PC-9 (cell line): ENCODE measurements at regions not wholly inside any gene's neighbourhood (a gene's known extent, or its start where the extent isn't known, plus 50 kb on each side); places are given as distances from the start of the nearest gene placed in this dataset.

Source experiments
- BruUV-seq: library from RNA; stranded (reverse); fragments of 400-500 nt; replicated peaks from 2 replicates; lab custom pipeline; 2021; lab: Mats Ljungman, UMichigan
- CTCF ChIA-PET: fragments of 300-600 bp; sonication (Branson Sonifier 250); formaldehyde crosslinking; loops from one replicate; lab custom pipeline; 2022; ENCODE audit warnings: antibody characterized with exemption; lab: Charles Lee
- POLR2A ChIA-PET: fragments of 300-600 bp; sonication (Branson Sonifier 250); formaldehyde crosslinking; loops from one replicate; lab custom pipeline; 2022; ENCODE audit warnings: antibody characterized with exemption; ENCODE audit not compliant: unreplicated experiment; lab: Charles Lee
- DNase-seq, 2 experiments: peaks; one replicate each; pipeline versions ENCODE4 v3.0.0 to v3.0.0-alpha.2; 2015 to 2022; ENCODE audit warnings: mixed read lengths in 1 of 2
- H2AFZ ChIP-seq: fragments of 200-600 bp; sonication (generic); 2 replicates; pipeline ENCODE4 v1.8.1; 2017; ENCODE audit warnings: antibody characterized with exemption
- H3F3A ChIP-seq: fragments of 200-600 bp; sonication (generic); 2 replicates; pipeline ENCODE4 v1.8.1; 2017; ENCODE audit warnings: antibody characterized with exemption, mild to moderate bottlenecking, low read depth; ENCODE audit not compliant: insufficient read depth
- H3K27ac ChIP-seq: fragments of 200-600 bp; sonication (generic); 2 replicates; pipeline ENCODE4 v1.6.1; 2016; ENCODE audit warnings: mixed run types
- H3K27me3 ChIP-seq: fragments of 200-600 bp; sonication (generic); 2 replicates; pipeline ENCODE4 v1.6.1; 2016; ENCODE audit warnings: low read depth, mixed run types; ENCODE audit not compliant: insufficient read depth
- H3K36me3 ChIP-seq: fragments of 200-600 bp; sonication (generic); 2 replicates; pipeline ENCODE4 v1.6.1; 2016; ENCODE audit warnings: low read depth, mixed run types
- H3K4me1 ChIP-seq: fragments of 200-600 bp; sonication (generic); replicated peaks from 2 replicates; pipeline ENCODE4 v1.6.1; 2016; ENCODE audit warnings: mixed run types; ENCODE audit not compliant: insufficient read depth
- H3K4me2 ChIP-seq: fragments of 200-600 bp; sonication (generic); 2 replicates; pipeline ENCODE4 v1.6.1; 2017; ENCODE audit warnings: mixed run types
- H3K4me3 ChIP-seq: fragments of 200-600 bp; sonication (generic); 2 replicates; pipeline ENCODE4 v1.6.1; 2016; ENCODE audit warnings: mixed run types
- H3K79me2 ChIP-seq: fragments of 200-600 bp; sonication (generic); 2 replicates; pipeline ENCODE4 v1.6.1; 2017; ENCODE audit warnings: low read depth, mixed run types
- H3K9me2 ChIP-seq: fragments of 200-600 bp; sonication (generic); 2 replicates; pipeline ENCODE4 v1.8.1; 2017; ENCODE audit warnings: mild to moderate bottlenecking; ENCODE audit not compliant: insufficient read depth
- H3K9me3 ChIP-seq: fragments of 200-600 bp; sonication (generic); 2 replicates; pipeline ENCODE4 v1.8.1; 2016; ENCODE audit warnings: low read depth; ENCODE audit not compliant: insufficient read depth
- H4K20me1 ChIP-seq: fragments of 200-600 bp; sonication (generic); 2 replicates; pipeline ENCODE4 v1.8.1; 2017; ENCODE audit not compliant: insufficient read depth
- EZH2 ChIP-seq: fragments of 200-600 bp; sonication (generic); IDR thresholded peaks from 2 replicates; pipeline ENCODE4 v1.8.0; 2017; ENCODE audit warnings: antibody characterized with exemption, low read depth
- intact Hi-C: fragments of 100-400 bp; cut with micrococcal nuclease; formaldehyde crosslinking; loops from one replicate; pipeline ENCODE4 v1.10.0; 2022; ENCODE audit not compliant: unreplicated experiment
- TF ChIP-seq, protein P1 (sequence below): fragments of 200-600 bp; sonication (generic); conservative IDR thresholded peaks from 2 replicates; pipeline ENCODE4 v1.6.1; 2017; ENCODE audit warnings: mixed run types, antibody characterized with exemption, mild to moderate bottlenecking, moderate library complexity

DNA sequence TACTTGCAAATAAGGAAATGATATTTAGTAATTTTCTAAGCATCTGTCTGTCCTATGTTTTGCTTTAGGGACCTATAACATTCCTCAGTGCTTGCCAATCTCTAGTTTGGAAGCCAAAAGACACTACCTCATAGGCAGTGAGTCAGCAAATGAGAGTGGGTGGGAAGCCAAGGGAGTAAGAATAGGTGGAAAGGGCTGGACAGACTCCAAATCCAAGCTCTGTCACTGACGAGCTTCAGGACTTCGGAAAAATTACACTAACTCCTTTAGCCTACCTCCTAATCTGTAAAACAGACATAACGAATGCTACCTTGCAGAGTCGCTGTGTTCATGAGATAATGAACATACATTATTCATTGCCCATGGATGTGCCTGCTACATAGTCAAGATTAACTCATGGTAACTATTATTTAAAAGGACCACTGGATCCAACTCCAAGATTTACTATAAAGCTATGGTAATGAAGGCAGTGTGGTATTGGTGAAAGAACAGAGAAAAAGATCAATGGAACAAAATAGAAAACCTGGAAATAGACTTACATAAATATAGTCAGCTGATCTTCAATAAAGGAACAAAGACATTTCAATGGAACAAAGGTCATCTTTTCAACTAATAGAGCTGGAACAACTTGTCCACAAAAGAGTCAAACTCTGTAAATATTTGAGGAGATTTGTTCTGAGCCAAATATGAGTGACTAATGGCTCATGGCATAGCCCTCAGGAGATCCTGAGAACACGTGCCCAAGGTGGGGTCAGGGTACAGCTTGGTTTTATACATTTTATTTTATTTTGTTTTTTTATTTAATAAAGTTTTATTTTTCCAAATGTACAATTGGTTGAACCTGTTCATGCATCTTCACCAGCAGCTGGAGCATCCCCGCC, 64.1 kb downstream of the FAM50B start:
- DNase-seq: peak; percentile 74 to 95
- intact Hi-C loops: loop anchor here (1.0 to 2.0 kb wide), 3 partner anchors 25 to 64 kb away; partner anchors contain the start of gene FAM50B

DNA sequence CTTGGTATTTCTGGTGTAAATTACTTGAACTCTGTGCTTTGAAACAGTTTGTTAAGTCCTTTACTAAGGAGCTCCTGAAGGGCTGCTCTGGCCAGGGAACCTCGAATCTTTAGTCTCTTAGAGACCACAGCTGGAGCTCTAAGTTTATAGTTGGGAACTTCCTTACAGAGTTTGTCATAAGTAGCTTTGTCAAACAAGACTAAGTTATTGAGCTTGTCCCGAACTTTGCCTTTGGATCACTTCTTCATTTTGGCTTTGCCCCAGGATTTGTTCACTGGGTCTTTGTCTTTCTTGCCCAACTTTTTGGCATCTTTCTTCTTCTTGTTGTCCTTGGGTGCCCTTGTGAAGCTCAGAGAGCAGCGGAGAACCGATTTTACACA, 64.8 kb downstream of the FAM50B start:
- Histone ChIP-seq H3K36me3 (no peaks in the 10 kb centered on the region), H3K9me2 (no peaks in the 10 kb centered on the region), H3K4me2 (peak overlapping the region; percentile 94), H3K4me1 (peaks cover 52% of the 10 kb centered on the region), H2AFZ (no peak overlapping the region), H3F3A (peaks cover 33% of the 10 kb centered on the region), H3K79me2 (no peaks in the 10 kb centered on the region), H3K27me3 (no peaks in the 10 kb centered on the region), H3K4me3 (no peak overlapping the region), H3K27ac (peak overlapping the region; percentile 100), H3K9me3 (peaks cover 3% of the 10 kb centered on the region; the same call in 1 of the 2 replicates), H4K20me1 (no peaks in the 10 kb centered on the region)
- DNase-seq: peak in 1 of 2 experiments; percentile 51
- ChIA-PET POLR2A (interaction anchor here (0.7 to 0.9 kb wide), 2 partner anchors 67 to 88 kb away, joined by 5 to 9 read pairs; no protein-coding TSS in a partner anchor), CTCF (interaction anchor here (0.8 to 2.7 kb wide), 4 partner anchors 19 to 65 kb away, joined by 3 to 12 read pairs (median 7); partner anchors contain the start of gene FAM50B)
- BruUV-seq: no TSS peak
- intact Hi-C loops: loop anchor here (1.0 to 2.0 kb wide), 3 partner anchors 26 to 65 kb away; partner anchors contain the start of gene FAM50B
- TF ChIP-seq, protein P1, sequence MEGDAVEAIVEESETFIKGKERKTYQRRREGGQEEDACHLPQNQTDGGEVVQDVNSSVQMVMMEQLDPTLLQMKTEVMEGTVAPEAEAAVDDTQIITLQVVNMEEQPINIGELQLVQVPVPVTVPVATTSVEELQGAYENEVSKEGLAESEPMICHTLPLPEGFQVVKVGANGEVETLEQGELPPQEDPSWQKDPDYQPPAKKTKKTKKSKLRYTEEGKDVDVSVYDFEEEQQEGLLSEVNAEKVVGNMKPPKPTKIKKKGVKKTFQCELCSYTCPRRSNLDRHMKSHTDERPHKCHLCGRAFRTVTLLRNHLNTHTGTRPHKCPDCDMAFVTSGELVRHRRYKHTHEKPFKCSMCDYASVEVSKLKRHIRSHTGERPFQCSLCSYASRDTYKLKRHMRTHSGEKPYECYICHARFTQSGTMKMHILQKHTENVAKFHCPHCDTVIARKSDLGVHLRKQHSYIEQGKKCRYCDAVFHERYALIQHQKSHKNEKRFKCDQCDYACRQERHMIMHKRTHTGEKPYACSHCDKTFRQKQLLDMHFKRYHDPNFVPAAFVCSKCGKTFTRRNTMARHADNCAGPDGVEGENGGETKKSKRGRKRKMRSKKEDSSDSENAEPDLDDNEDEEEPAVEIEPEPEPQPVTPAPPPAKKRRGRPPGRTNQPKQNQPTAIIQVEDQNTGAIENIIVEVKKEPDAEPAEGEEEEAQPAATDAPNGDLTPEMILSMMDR: no peak
- TF ChIP-seq EZH2: no peak

More for the DNA sequence above, 64.1 kb downstream of the FAM50B start:
- CTCF ChIA-PET: interaction anchor here (0.8 to 2.7 kb wide), 4 partner anchors 20 to 65 kb away, joined by 3 to 12 read pairs (median 7); partner anchors contain the start of gene FAM50B
- H3K27me3 ChIP-seq: no peaks in the 10 kb centered on the region
- TF ChIP-seq EZH2: no peak
- TF ChIP-seq, protein P1: no peak
- BruUV-seq: TSS peak; percentile 92
- peak overlapping the region; percentile 49; the same call in 1 of the 2 replicates for H3K4me3 ChIP-seq
- no peaks in the 10 kb centered on the region for H4K20me1 ChIP-seq
- H3K4me1 ChIP-seq: peaks cover 45% of the 10 kb centered on the region
- peak overlapping the region; percentile 100 for H3K27ac ChIP-seq
- POLR2A ChIA-PET: interaction anchor here (0.6 to 0.9 kb wide), 4 partner anchors 10 to 923 kb away, joined by 3 to 9 read pairs (median 6); no protein-coding TSS in a partner anchor
- H3K36me3 ChIP-seq: no peaks in the 10 kb centered on the region
- H3K9me2 ChIP-seq: no peaks in the 10 kb centered on the region
- H2AFZ ChIP-seq: no peak overlapping the region
- H3K9me3 ChIP-seq: peaks cover 3% of the 10 kb centered on the region; the same call in 1 of the 2 replicates
- no peaks in the 10 kb centered on the region for H3K79me2 ChIP-seq
- H3K4me2 ChIP-seq: peak overlapping the region; percentile 94
- peaks cover 29% of the 10 kb centered on the region for H3F3A ChIP-seq

DNA sequence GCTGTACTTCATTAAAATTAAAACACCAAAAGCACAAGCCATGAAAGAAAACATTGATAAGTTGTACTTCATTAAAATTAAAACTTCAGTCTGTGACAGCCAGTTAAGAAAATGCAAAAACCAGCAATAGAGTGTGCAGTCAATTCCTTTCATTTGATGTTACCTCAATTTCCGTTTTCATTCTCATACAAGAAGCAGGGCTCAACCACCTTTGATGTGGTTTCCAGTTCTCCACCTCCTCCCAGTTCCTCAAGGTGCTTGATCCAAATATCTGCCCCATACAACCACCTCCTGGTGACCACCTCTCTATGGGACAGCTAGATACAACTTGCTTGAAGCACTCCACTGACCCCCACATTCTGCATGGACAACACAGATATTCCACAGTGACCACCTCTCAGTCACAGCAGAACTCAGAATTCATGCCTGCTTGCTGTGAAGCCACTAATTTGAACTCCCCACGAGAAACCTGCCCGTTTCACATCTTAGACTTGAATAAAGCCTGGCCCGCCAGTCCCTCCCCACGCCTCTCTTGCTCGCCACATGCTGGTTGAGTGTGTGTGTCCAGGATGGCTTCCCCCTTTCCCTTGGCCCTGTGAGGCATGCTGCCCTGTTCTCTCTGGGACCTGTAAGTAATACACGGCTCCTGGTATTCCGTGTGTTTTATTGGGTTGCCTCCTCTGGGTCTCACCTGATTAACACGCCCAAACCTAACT, 66.1 kb downstream of the FAM50B start:
- Histone ChIP-seq H3K36me3 (no peaks in the 10 kb centered on the region), H3F3A (peaks cover 40% of the 10 kb centered on the region), H3K4me3 (no peak overlapping the region), H3K9me3 (peaks cover 3% of the 10 kb centered on the region; the same call in 1 of the 2 replicates), H3K4me2 (no peak overlapping the region), H2AFZ (no peak overlapping the region), H3K27me3 (no peaks in the 10 kb centered on the region), H3K27ac (no peak overlapping the region), H3K4me1 (peaks cover 57% of the 10 kb centered on the region), H3K9me2 (no peaks in the 10 kb centered on the region), H4K20me1 (no peaks in the 10 kb centered on the region), H3K79me2 (no peaks in the 10 kb centered on the region)
- intact Hi-C loops: no loop called here
- no TSS peak for BruUV-seq
- no peak for DNase-seq
- POLR2A ChIA-PET: no interaction called here
- no peak for TF ChIP-seq EZH2
- TF ChIP-seq, protein P1: no peak
- CTCF ChIA-PET: no interaction called here
